Astrocyte of the cerebellum (primary cell): ENCODE measurements at regions not wholly inside any gene's neighbourhood (a gene's known extent, or its start where the extent isn't known, plus 50 kb on each side); places are given as distances from the start of the nearest gene placed in this dataset.

Source experiments
- DNase-seq: peaks from one replicate; pipeline ENCODE4 v3.0.0-alpha.2; 2011; ENCODE audit warnings: low read depth
- H3K4me3 ChIP-seq: 2 replicates; pipeline ENCODE4 v1.5.1; 2011; ENCODE audit warnings: mild to moderate bottlenecking, low read depth, low read length, moderate library complexity
- in situ Hi-C: cut with HindIII; loops from 2 replicates; pipeline ENCODE4 v1.10.0; 2017; ENCODE audit warnings: low sequenced_read_pairs
- TF ChIP-seq, protein P1 (sequence below): IDR thresholded peaks from 2 replicates; pipeline ENCODE4 v1.5.1; 2012; ENCODE audit warnings: low read length, low read depth, moderate library complexity, mild to moderate bottlenecking; ENCODE audit errors: missing control alignments

DNA sequence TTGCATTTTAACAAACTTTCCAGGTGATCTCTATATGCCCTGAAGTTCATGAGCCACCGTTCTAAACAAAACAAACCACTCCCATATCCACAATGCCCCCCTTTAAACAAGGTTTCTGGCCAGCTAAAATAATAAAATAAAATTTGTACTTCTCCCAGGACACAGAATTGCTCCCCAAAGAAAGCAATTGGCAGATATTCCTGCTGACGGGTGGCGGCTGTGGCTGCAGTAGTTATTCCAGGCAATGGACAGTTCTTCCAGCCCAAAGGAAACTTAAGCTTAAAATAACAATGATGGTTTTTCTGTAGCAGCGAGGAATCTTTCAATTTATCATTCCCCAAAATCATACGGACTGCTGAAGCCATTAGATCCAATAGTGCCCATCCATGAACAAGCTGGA lies 260.5 kb upstream of the ZNF521 start:
- TF ChIP-seq, protein P1, sequence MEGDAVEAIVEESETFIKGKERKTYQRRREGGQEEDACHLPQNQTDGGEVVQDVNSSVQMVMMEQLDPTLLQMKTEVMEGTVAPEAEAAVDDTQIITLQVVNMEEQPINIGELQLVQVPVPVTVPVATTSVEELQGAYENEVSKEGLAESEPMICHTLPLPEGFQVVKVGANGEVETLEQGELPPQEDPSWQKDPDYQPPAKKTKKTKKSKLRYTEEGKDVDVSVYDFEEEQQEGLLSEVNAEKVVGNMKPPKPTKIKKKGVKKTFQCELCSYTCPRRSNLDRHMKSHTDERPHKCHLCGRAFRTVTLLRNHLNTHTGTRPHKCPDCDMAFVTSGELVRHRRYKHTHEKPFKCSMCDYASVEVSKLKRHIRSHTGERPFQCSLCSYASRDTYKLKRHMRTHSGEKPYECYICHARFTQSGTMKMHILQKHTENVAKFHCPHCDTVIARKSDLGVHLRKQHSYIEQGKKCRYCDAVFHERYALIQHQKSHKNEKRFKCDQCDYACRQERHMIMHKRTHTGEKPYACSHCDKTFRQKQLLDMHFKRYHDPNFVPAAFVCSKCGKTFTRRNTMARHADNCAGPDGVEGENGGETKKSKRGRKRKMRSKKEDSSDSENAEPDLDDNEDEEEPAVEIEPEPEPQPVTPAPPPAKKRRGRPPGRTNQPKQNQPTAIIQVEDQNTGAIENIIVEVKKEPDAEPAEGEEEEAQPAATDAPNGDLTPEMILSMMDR = no peak
- H3K4me3 ChIP-seq = no peak overlapping the region
- in situ Hi-C loops = no loop called here
- DNase-seq = no peak

GRCh38 chr18:25608091-25608490 lies 256.1 kb upstream of the ZNF521 start:
- DNase-seq = no peak
- in situ Hi-C loops = no loop called here

GRCh38 chr18:25604894-25605597 lies 253.1 kb upstream of the ZNF521 start:
- no peak for DNase-seq
- TF ChIP-seq, protein P1 = no peak
- in situ Hi-C loops = no loop called here
- no peak overlapping the region for H3K4me3 ChIP-seq

More at GRCh38 chr18:25608091-25608490, 256.1 kb upstream of the ZNF521 start:
- TF ChIP-seq, protein P1 = no peak
- no peak overlapping the region for H3K4me3 ChIP-seq

- TF ChIP-seq, protein P1 = no peak
- in situ Hi-C loops = no loop called here
- DNase-seq = no peak
- no peak overlapping the region for H3K4me3 ChIP-seq
These were observed 252.4 kb upstream of the ZNF521 start for GRCh38 chr18:25604196-25604893.

DNA sequence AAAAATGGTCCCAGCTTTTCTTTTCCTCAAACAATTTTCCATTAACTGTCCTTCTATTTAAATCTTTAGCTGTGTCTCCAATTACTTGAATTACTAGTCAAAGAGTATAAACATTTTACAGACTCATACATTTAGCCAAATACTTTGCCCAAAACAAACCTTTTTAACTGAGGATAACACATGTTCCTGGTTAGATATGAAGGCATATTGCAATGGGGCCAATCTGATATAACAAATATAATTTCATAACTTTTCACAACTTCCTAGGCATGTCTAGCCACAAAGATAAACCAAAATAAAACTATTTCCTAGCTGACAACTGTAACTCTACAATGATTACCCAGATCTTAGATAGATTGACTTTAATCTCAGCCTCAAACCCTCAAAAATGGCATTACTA lies 247.5 kb upstream of the ZNF521 start:
- in situ Hi-C loops = no loop called here
- TF ChIP-seq, protein P1 = no peak
- no peak for DNase-seq
- no peak overlapping the region for H3K4me3 ChIP-seq

DNA sequence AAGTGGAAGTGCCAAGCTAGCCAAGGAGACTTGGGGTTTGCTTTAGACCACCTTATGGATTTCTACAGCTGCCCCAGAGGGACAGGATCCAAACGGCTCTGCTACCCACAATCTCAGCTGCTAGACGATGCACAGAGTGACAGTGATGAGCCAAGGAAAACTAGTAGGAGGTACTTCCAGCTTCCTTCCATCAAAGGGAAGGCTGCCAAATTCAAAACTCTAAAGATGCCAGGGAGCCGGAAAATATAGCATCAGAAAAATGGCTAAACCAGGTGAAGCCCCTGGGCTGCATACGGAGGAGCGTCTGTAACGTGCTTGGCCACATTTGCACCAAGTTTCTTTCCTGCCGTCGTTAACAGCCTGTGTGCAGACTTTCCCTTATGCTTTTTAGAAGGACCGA lies 245.5 kb upstream of the ZNF521 start:
- no peak overlapping the region for H3K4me3 ChIP-seq
- TF ChIP-seq, protein P1 = no peak
- DNase-seq = no peak
- in situ Hi-C loops = no loop called here
